Activated CD8-positive, alpha-beta T cell treated with anti-CD3 and anti-CD28 coated beads, Interleukin-2, amount 10 ng/mL, durations not matched to agents 7 days and 5 days (primary cell): ENCODE measurements at regions not wholly inside any gene's neighbourhood (a gene's known extent, or its start where the extent isn't known, plus 50 kb on each side); places are given as distances from the start of the nearest gene placed in this dataset.

ENCODE experiments used
- ATAC-seq: fragments of 150-1000 bp; cut with Tn5 transposase; one replicate; pipeline ENCODE4 v1.10.0; 2021; ENCODE audit warnings: moderate library complexity
- CTCF ChIA-PET: fragments of 350-600 bp; sonication (Branson Sonifier 250); formaldehyde crosslinking; loops from one replicate; lab custom pipeline; 2021; ENCODE audit warnings: antibody characterized with exemption; lab: Charles Lee
- POLR2A ChIA-PET: fragments of 350-600 bp; sonication (Branson Sonifier 250); formaldehyde crosslinking; loops from one replicate; lab custom pipeline; 2021; ENCODE audit warnings: antibody characterized with exemption; lab: Charles Lee
- DNase-seq: peaks from one replicate; pipeline ENCODE4 v3.0.0-alpha.2; 2020
- H3K27ac Mint-ChIP-seq: one replicate; pipeline ENCODE4 v1.8.0; 2021; ENCODE audit warnings: mild to moderate bottlenecking, mixed read lengths
- H3K27me3 Mint-ChIP-seq: one replicate; pipeline ENCODE4 v1.8.0; 2021; ENCODE audit warnings: low read depth, mixed read lengths
- H3K36me3 Mint-ChIP-seq: one replicate; pipeline ENCODE4 v1.8.0; 2021; ENCODE audit warnings: low read depth, mixed read lengths
- H3K4me1 Mint-ChIP-seq: one replicate; pipeline ENCODE4 v1.8.0; 2021; ENCODE audit warnings: low read depth, mixed read lengths
- H3K4me3 Mint-ChIP-seq: one replicate; pipeline ENCODE4 v1.8.0; 2021; ENCODE audit warnings: mild to moderate bottlenecking, mixed read lengths
- H3K9me3 Mint-ChIP-seq: one replicate; pipeline ENCODE4 v1.8.0; 2022; ENCODE audit warnings: mixed read lengths; ENCODE audit not compliant: insufficient read depth

DNA sequence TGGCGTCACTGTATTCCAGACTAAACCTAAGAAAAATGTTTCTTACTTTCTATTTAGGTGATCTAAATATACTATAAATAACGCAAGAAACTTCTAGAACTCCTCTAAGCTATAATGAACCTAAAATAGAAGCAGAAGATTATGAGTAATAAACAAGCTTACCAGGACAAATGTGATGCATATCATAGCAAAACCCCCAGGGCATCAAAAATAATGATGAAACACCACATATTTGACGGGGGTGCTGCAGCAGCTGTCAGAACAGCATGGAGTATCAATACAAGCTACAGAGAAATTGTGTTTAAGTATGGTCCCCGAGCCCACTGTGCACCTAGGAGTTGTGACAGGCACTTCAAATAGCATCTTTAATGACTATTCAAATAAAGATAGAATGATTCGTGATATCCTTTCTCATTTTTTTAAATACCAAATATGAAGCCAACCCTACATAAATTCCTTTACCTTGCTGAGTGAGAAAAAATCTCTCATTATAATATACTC lies 337.3 kb downstream of the CENPC start:
- Mint-ChIP-seq H3K9me3 (no peaks in the 10 kb centered on the region), H3K4me3 (no peak overlapping the region), H3K36me3 (no peaks in the 10 kb centered on the region), H3K4me1 (no peaks in the 10 kb centered on the region), H3K27ac (no peak overlapping the region), H3K27me3 (no peaks in the 10 kb centered on the region)
- no peak for DNase-seq
- CTCF ChIA-PET: interaction anchor here (0.6 kb wide), 1 partner anchor 578 kb away, joined by 4 read pairs; no protein-coding TSS in a partner anchor
- no peak for ATAC-seq
- POLR2A ChIA-PET: no interaction called here

DNA sequence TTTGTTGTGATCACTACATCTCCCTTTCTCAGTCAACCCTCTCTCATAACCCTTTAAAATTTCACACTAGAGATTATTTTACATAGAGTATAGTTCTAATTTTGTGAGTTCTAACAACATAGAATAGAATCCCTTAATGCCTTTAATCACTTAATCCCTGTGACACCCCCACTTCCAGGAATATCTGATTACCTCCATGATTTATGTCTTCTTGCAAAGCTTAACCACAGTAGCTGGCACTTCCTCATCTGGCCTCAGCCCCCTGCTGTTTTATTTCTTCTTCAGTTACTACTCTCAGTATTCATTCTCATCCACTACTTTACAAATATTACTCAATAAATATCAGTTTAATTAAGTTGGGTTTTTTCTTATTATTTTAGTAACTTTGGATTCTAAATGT lies 340.9 kb downstream of the CENPC start:
- DNase-seq: no peak
- Mint-ChIP-seq H3K4me1 (no peaks in the 10 kb centered on the region), H3K9me3 (no peaks in the 10 kb centered on the region), H3K27ac (no peak overlapping the region), H3K27me3 (no peaks in the 10 kb centered on the region), H3K36me3 (no peaks in the 10 kb centered on the region), H3K4me3 (no peak overlapping the region)
- POLR2A ChIA-PET: no interaction called here
- no peak for ATAC-seq
- CTCF ChIA-PET: no interaction called here

DNA sequence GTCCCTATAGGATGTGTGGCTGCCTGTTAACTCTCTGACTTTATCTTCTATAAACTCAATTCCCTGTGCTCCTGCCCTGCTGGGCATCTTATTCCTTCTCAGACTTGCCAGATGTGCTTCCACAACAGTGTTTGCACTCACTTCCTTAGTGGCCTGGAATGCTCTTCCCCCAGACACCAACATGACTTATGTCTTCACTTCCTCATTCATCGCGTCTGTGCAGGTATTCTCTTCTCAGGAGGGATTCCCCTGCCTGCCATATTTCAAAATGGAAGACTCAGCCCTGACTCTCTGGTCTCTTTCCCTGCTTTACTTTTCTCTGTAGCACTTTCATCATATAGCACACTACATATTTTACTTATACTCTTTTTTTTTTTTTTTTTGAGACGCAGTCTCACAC lies 344.0 kb downstream of the CENPC start:
- H3K4me3 Mint-ChIP-seq: no peak overlapping the region

GRCh38 chr4:67198727-67199126 lies 346.6 kb downstream of the CENPC start:
- no peak for ATAC-seq
- Mint-ChIP-seq H3K27me3 (no peaks in the 10 kb centered on the region), H3K4me3 (no peak overlapping the region), H3K4me1 (no peaks in the 10 kb centered on the region), H3K9me3 (no peaks in the 10 kb centered on the region), H3K36me3 (no peaks in the 10 kb centered on the region), H3K27ac (no peak overlapping the region)
- POLR2A ChIA-PET: no interaction called here
- CTCF ChIA-PET: no interaction called here
- no peak for DNase-seq

More for the DNA sequence above, 344.0 kb downstream of the CENPC start:
- no peak for ATAC-seq
- POLR2A ChIA-PET: no interaction called here
- Mint-ChIP-seq H3K27me3 (no peaks in the 10 kb centered on the region), H3K9me3 (no peaks in the 10 kb centered on the region), H3K27ac (no peak overlapping the region), H3K4me1 (no peaks in the 10 kb centered on the region), H3K36me3 (no peaks in the 10 kb centered on the region)
- CTCF ChIA-PET: no interaction called here
- DNase-seq: no peak

DNA sequence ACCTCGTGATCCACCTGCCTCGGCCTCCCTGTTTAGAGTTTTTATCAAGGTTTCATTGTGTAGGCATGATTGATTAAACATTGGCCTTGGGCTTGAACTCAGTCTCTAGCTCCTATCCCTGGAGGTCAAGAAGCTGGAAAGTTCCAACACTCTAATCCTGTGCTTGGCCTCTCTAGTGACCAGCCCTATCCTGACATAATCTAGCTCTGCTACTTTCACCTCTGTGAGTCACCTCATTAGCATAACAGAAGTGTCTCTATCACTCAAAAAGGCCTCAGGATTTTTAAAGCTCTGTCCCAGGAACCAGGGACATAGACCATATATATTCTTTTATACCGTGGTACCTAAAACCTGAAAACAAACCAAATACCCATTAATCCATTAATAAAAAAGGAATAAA lies 377.5 kb downstream of the CENPC start:
- no peak for DNase-seq
- no peaks in the 10 kb centered on the region for H3K36me3 Mint-ChIP-seq
- CTCF ChIA-PET: no interaction called here
- ATAC-seq: no peak
- H3K27ac Mint-ChIP-seq: no peak overlapping the region
- POLR2A ChIA-PET: no interaction called here
- H3K4me3 Mint-ChIP-seq: no peak overlapping the region
- no peaks in the 10 kb centered on the region for H3K4me1 Mint-ChIP-seq
- H3K9me3 Mint-ChIP-seq: no peaks in the 10 kb centered on the region
- no peaks in the 10 kb centered on the region for H3K27me3 Mint-ChIP-seq

- no peak for DNase-seq
- Mint-ChIP-seq H3K4me1 (no peaks in the 10 kb centered on the region), H3K36me3 (no peaks in the 10 kb centered on the region), H3K27me3 (no peaks in the 10 kb centered on the region), H3K27ac (no peak overlapping the region), H3K9me3 (no peaks in the 10 kb centered on the region), H3K4me3 (no peak overlapping the region)
- CTCF ChIA-PET: no interaction called here
- no peak for ATAC-seq
- POLR2A ChIA-PET: no interaction called here
Observed at GRCh38 chr4:67162690-67163089, 382.6 kb downstream of the CENPC start.

- no peak for ATAC-seq
- Mint-ChIP-seq H3K4me1 (no peaks in the 10 kb centered on the region), H3K4me3 (no peak overlapping the region), H3K27ac (no peak overlapping the region), H3K36me3 (no peaks in the 10 kb centered on the region), H3K9me3 (no peaks in the 10 kb centered on the region), H3K27me3 (no peaks in the 10 kb centered on the region)
- POLR2A ChIA-PET: no interaction called here
- no peak for DNase-seq
- CTCF ChIA-PET: no interaction called here
Observed at GRCh38 chr4:67161311-67161710, 384.0 kb downstream of the CENPC start.

GRCh38 chr4:67160394-67160793 lies 384.9 kb downstream of the CENPC start:
- ChIA-PET POLR2A (no interaction called here), CTCF (no interaction called here)
- Mint-ChIP-seq H3K4me1 (no peaks in the 10 kb centered on the region), H3K4me3 (no peak overlapping the region), H3K27me3 (no peaks in the 10 kb centered on the region), H3K36me3 (no peaks in the 10 kb centered on the region), H3K27ac (no peak overlapping the region), H3K9me3 (no peaks in the 10 kb centered on the region)
- ATAC-seq (no peak), DNase-seq (no peak)

DNA sequence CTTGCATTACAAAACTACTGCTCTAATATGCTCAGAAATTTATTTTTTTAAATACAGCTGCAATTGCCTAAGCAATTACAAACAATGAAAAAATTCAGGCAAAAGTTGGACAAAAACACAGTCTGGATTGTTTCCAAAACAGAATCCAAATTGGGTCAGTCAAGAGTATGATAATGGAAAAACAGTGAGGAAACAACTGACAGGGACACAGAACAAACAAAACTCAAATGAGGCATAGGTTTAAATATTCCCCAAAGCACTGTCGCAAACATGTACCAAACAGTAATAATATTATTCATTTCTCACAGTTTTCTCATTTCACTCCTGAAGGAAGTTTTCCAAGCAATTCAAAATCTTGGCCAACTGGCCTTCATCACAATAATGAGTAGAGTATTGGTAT lies 386.6 kb downstream of the CENPC start:
- Mint-ChIP-seq H3K4me1 (no peaks in the 10 kb centered on the region), H3K4me3 (no peak overlapping the region)
- DNase-seq: no peak

GRCh38 chr4:67152976-67153375 lies 392.3 kb downstream of the CENPC start:
- Mint-ChIP-seq H3K4me1 (no peaks in the 10 kb centered on the region), H3K27me3 (no peaks in the 10 kb centered on the region), H3K9me3 (no peaks in the 10 kb centered on the region), H3K27ac (no peak overlapping the region), H3K36me3 (no peaks in the 10 kb centered on the region), H3K4me3 (no peak overlapping the region)
- no peak for DNase-seq
- CTCF ChIA-PET: no interaction called here
- POLR2A ChIA-PET: no interaction called here
- ATAC-seq: no peak

More for the DNA sequence above, 386.6 kb downstream of the CENPC start:
- Mint-ChIP-seq H3K27ac (no peak overlapping the region), H3K9me3 (no peaks in the 10 kb centered on the region), H3K27me3 (no peaks in the 10 kb centered on the region), H3K36me3 (no peaks in the 10 kb centered on the region)
- no peak for ATAC-seq
- ChIA-PET POLR2A (no interaction called here), CTCF (no interaction called here)

DNA sequence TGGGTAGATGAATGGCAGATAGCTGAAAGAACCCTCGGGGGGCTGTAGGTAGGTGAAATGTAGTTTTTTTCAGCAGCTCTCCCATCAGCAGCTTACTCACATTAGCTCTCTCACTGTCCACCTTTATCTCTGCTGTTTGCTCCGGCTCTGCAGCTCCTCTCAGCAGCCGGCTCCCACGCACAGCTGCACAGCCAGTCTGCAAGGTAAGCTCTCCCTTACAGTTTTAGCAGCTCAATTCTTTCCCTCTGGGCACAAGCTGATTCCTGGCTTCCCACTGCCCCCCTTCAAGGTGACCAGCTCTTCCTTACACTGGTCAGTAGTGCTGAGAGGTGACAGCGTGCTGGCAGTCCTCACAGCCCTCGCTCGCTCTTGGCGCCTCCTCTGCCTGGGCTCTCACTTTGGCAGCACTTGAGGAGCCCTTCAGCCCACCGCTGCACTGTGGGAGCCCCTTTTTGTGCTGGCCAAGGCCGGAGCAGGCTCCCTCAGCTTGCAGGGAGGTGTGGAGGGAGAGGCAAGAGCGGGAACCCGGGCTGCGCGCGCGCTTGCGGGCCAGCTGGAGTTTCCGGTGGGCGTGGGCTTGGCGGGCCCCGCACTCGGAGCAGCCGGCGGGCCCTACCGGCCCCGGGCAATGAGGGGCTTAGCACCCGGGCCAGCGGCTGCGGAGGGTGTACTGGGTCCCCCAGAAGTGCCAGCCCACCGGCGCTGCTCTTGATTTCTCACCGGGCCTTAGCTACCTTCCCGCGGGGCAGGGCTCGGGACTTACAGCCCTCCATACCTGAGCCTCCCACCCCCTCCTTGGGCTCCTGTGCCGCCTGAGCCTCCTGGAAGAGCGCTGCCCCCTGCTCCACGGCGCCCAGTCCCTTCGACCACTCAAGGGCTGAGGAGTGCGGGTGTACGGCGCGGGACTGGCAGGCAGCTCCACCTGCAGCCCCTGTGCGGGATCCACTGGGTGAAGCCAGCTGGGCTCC lies 393.6 kb downstream of the CENPC start:
- no peak for DNase-seq
- Mint-ChIP-seq H3K4me3 (no peak overlapping the region), H3K27ac (no peak overlapping the region), H3K9me3 (no peaks in the 10 kb centered on the region), H3K4me1 (no peaks in the 10 kb centered on the region), H3K27me3 (no peaks in the 10 kb centered on the region), H3K36me3 (no peaks in the 10 kb centered on the region)
- no peak for ATAC-seq
- ChIA-PET CTCF (no interaction called here), POLR2A (no interaction called here)

DNA sequence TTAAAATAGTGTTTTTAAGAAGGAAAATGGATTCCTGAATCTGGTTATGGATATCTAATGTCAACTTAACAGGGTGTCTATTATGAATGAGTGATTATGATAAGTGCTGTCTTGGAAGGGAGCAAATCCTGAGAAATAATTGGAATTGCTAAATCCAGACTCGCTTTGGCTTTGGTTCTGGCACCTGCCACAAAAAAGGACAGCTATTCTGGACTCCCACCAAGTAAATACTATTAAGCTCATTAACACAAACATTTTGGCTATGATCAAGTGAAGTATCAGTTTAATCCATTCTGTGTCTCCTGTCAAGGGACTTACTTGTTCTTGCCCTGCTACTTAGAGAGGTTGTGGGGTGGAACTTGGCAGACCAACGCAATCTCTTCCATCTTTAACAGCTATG lies 403.7 kb downstream of the CENPC start:
- DNase-seq: no peak
- H3K27me3 Mint-ChIP-seq: no peaks in the 10 kb centered on the region
- H3K27ac Mint-ChIP-seq: no peak overlapping the region
- no peak for ATAC-seq
- H3K4me3 Mint-ChIP-seq: no peak overlapping the region
- no peaks in the 10 kb centered on the region for H3K36me3 Mint-ChIP-seq
- ChIA-PET CTCF (no interaction called here), POLR2A (no interaction called here)
- no peaks in the 10 kb centered on the region for H3K4me1 Mint-ChIP-seq
- H3K9me3 Mint-ChIP-seq: no peaks in the 10 kb centered on the region
